GM12865 (cell line): ENCODE measurements at regions not wholly inside any gene's neighbourhood (a gene's known extent, or its start where the extent isn't known, plus 50 kb on each side); places are given as distances from the start of the nearest gene placed in this dataset.
"Not testable (repeated sequence)": the region's sequence is repeated elsewhere in the genome, so short reads cannot be mapped to it uniquely, and the experiment has no call there.

Experiments used
- DNase-seq: peaks from one replicate; pipeline ENCODE4 v3.0.0; 2010; ENCODE audit warnings: low read depth
- H3K4me3 ChIP-seq: 2 replicates; pipeline ENCODE4 v1.5.1; 2011; ENCODE audit warnings: mild to moderate bottlenecking, low read depth, low read length, control low read depth
- CTCF ChIP-seq: IDR thresholded peaks from 2 replicates; pipeline ENCODE4 v1.5.1; 2011; ENCODE audit warnings: low read length, control low read depth, low read depth, inconsistent platforms; ENCODE audit not compliant: insufficient read depth; ENCODE audit errors: missing control alignments

DNA sequence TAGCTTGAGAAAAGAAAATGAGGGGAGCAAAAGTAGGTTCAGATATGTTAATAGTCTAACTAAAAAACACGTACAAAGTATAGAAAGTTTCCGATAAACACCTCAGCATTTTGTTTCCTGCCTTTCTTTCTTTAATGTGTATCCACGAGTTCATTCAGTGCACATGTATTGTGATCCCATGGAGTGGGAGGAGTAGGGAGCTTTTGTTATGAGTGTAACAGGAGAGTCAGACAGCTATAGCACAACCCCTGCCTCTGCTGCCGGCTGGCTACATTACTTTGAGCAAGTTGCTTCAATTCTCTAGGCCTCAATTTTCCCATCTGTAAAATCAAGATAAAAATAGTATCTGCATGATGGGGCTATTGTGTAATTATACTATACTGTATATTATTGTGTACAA, 249.2 kb upstream of the FIGN start:
- DNase-seq: no peak
- TF ChIP-seq CTCF: no peak
- H3K4me3 ChIP-seq: no peak overlapping the region

GRCh38 chr2:163983911-163984310, 248.1 kb upstream of the FIGN start:
- no peak for TF ChIP-seq CTCF
- H3K4me3 ChIP-seq: no peak overlapping the region
- no peak for DNase-seq

GRCh38 chr2:163982938-163983337, 247.1 kb upstream of the FIGN start:
- no peak overlapping the region for H3K4me3 ChIP-seq
- DNase-seq: no peak
- no peak for TF ChIP-seq CTCF

DNA sequence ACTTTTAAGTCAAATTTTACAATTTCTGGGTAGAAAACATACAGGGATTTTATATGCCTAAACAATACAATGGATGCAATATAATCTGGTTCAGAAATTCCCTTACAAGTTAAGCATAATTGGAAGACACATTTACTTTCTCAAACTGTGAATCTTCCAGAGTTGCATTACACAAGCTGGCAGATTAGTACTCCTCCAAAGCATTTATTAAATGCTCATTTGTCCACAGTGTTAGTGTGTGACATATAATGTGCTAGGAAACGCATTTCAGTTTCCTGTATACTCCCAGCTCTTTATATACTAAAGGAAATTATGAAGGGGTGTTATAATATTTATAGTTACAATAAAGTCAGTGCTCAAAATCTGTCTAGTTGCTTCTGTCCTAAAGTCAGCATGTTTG, 239.0 kb upstream of the FIGN start:
- no peak for DNase-seq
- no peak overlapping the region for H3K4me3 ChIP-seq
- no peak for TF ChIP-seq CTCF

GRCh38 chr2:163970058-163970813, 234.4 kb upstream of the FIGN start:
- TF ChIP-seq CTCF: no peak
- DNase-seq: no peak
- no peak overlapping the region for H3K4me3 ChIP-seq

DNA sequence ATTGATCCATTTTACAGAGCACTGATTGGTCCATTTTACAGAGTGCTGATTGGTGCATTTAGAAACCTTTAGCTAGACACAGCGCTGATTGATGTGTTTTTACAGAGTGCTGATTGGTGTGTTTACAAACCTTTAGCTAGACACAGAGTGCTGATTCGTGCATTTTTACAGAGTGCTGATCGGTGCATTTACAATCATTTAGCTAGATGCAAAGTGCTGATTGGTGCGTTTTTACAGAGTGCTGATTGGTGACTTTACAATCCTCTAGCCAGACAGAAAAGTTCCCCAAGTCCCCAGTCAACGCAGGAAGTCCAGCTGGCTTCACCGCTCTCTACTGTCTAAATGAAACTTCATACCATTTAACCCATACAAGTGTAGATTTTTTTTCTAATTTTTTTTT, 228.5 kb upstream of the FIGN start:
- not testable (repeated sequence) for DNase-seq, H3K4me3 ChIP-seq

DNA sequence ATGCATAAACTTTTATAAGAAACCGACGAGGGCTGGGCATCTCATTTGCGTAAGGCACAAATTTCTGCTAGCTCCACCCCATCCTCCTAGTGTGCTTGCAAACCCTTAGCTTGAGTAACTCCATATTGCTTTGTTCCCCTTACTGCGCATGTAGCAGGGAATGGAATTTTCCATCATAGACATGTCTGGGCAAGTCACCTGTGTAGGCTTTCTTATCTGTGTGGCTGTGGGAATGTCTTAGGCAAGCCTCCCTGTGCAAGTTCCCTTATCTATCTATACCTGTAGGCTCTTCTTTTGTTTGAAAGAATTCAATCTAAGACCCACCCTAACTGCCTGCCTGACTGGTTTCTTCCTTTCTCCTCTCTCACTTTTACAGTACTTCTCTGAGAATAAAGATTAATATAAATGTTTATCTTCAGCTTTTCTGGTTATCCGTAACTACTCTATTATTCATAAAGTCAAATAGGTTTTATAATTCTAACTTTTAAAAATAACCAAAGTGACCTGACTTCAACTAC, 217.6 kb upstream of the FIGN start:
- no peak overlapping the region for H3K4me3 ChIP-seq
- no peak for TF ChIP-seq CTCF
- DNase-seq: no peak
